Astrocyte (in vitro differentiated cells and primary cell): ENCODE measurements at regions not wholly inside any gene's neighbourhood (a gene's known extent, or its start where the extent isn't known, plus 50 kb on each side); places are given as distances from the start of the nearest gene placed in this dataset.

Source experiments
- DNase-seq: peaks from one replicate; pipeline ENCODE4 v3.0.0-alpha.2; 2010; ENCODE audit warnings: low read depth
- FAIRE-seq: peaks from 2 replicates; lab custom pipeline; 2011; peaks lifted over from hg19 to GRCh38; lab: Jason Lieb, UNC
- H2AFZ ChIP-seq: 2 replicates; pipeline ENCODE4 v1.6.0; 2012; ENCODE audit warnings: low read depth, low read length, inconsistent platforms
- H3K27ac ChIP-seq: 2 replicates; pipeline ENCODE4 v1.5.1; 2011; ENCODE audit warnings: low read depth, low read length, inconsistent platforms
- H3K27me3 ChIP-seq: 2 replicates; pipeline ENCODE4 v1.6.0; 2011; ENCODE audit warnings: low read length, inconsistent platforms; ENCODE audit not compliant: insufficient read depth
- H3K36me3 ChIP-seq: 2 replicates; pipeline ENCODE4 v1.5.1; 2011; ENCODE audit warnings: low read length, inconsistent platforms; ENCODE audit not compliant: insufficient read depth
- H3K4me1 ChIP-seq: 2 replicates; pipeline ENCODE4 v1.5.1; 2011; ENCODE audit warnings: low read length, inconsistent platforms; ENCODE audit not compliant: insufficient read depth
- H3K4me2 ChIP-seq: 2 replicates; pipeline ENCODE4 v1.6.0; 2012; ENCODE audit warnings: low read length, inconsistent platforms
- H3K4me3 ChIP-seq: 2 replicates; pipeline ENCODE4 v1.5.1; 2011; ENCODE audit warnings: low read depth, mild to moderate bottlenecking, low read length, inconsistent platforms; ENCODE audit not compliant: insufficient read depth
- H3K79me2 ChIP-seq: 2 replicates; pipeline ENCODE4 v1.6.0; 2012; ENCODE audit warnings: mild to moderate bottlenecking, low read length, inconsistent platforms; ENCODE audit not compliant: insufficient read depth
- H3K9ac ChIP-seq: 2 replicates; pipeline ENCODE4 v1.6.0; 2012; ENCODE audit warnings: mild to moderate bottlenecking, low read length, inconsistent platforms
- H3K9me3 ChIP-seq: 2 replicates; pipeline ENCODE4 v1.5.1; 2012; ENCODE audit warnings: low read depth, mild to moderate bottlenecking, low read length, inconsistent platforms; ENCODE audit not compliant: insufficient read depth
- H4K20me1 ChIP-seq: 2 replicates; pipeline ENCODE4 v1.6.0; 2012; ENCODE audit warnings: low read length, inconsistent platforms; ENCODE audit not compliant: insufficient read depth
- H3K27ac Mint-ChIP-seq: one replicate; pipeline ENCODE4 v1.8.0; 2021; ENCODE audit warnings: mild to moderate bottlenecking, mixed read lengths; ENCODE audit not compliant: unreplicated experiment
- H3K27me3 Mint-ChIP-seq: one replicate; pipeline ENCODE4 v1.8.0; 2021; ENCODE audit warnings: low read depth, mixed read lengths; ENCODE audit not compliant: unreplicated experiment
- H3K36me3 Mint-ChIP-seq: one replicate; pipeline ENCODE4 v1.8.0; 2021; ENCODE audit warnings: low read depth, mixed read lengths; ENCODE audit not compliant: unreplicated experiment
- H3K4me1 Mint-ChIP-seq: one replicate; pipeline ENCODE4 v1.8.0; 2021; ENCODE audit warnings: low read depth, mixed read lengths; ENCODE audit not compliant: unreplicated experiment
- H3K4me3 Mint-ChIP-seq: one replicate; pipeline ENCODE4 v1.8.0; 2021; ENCODE audit warnings: mild to moderate bottlenecking, moderate library complexity, mixed read lengths; ENCODE audit not compliant: unreplicated experiment
- H3K9me3 Mint-ChIP-seq: one replicate; pipeline ENCODE4 v1.8.0; 2021; ENCODE audit warnings: mild to moderate bottlenecking, mixed read lengths; ENCODE audit not compliant: unreplicated experiment
- EZH2 ChIP-seq: IDR thresholded peaks from 2 replicates; pipeline ENCODE4 v1.6.1; 2012; ENCODE audit warnings: mild to moderate bottlenecking, low read length, inconsistent platforms; ENCODE audit not compliant: insufficient read depth
- TF ChIP-seq, protein P1 (sequence below): IDR thresholded peaks from 2 replicates; pipeline ENCODE4 v1.5.1; 2011; ENCODE audit warnings: low read depth, mild to moderate bottlenecking, inconsistent platforms, low read length, moderate library complexity; ENCODE audit not compliant: insufficient read depth

DNA sequence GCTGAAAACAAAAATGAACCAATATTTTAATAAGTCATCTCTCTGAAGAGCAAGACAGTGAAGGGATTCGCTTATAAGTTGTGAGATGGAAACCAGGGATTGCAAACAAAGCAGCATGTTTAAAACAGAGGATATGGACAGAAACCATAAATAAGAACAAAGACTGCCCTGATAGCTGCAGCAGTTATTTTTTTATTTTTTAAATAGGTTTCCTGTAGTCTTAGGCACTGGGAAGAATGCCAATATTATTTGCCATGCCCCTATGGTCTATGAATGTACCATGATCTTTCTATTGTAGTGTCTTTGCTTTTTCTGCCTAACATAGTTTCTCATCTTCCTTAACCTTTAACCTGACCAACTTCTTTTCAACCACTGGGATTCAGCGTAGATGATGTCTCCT is 1334.0 kb upstream of the NRXN1 start:
- Histone ChIP-seq H4K20me1 (no peaks in the 10 kb centered on the region), H3K4me2 (no peak overlapping the region), H2AFZ (no peak overlapping the region), H3K9me3 (no peaks in the 10 kb centered on the region), H3K27ac (no peak overlapping the region), H3K27me3 (no peaks in the 10 kb centered on the region), H3K4me3 (no peak overlapping the region), H3K36me3 (no peaks in the 10 kb centered on the region), H3K79me2 (no peaks in the 10 kb centered on the region), H3K9ac (no peak overlapping the region), H3K4me1 (no peaks in the 10 kb centered on the region)
- Mint-ChIP-seq H3K27me3 (no peaks in the 10 kb centered on the region), H3K27ac (no peak overlapping the region), H3K4me1 (no peaks in the 10 kb centered on the region), H3K4me3 (no peak overlapping the region), H3K9me3 (peaks cover 5% of the 10 kb centered on the region), H3K36me3 (no peaks in the 10 kb centered on the region)
- FAIRE-seq (no peak), DNase-seq (no peak)
- TF ChIP-seq, protein P1, sequence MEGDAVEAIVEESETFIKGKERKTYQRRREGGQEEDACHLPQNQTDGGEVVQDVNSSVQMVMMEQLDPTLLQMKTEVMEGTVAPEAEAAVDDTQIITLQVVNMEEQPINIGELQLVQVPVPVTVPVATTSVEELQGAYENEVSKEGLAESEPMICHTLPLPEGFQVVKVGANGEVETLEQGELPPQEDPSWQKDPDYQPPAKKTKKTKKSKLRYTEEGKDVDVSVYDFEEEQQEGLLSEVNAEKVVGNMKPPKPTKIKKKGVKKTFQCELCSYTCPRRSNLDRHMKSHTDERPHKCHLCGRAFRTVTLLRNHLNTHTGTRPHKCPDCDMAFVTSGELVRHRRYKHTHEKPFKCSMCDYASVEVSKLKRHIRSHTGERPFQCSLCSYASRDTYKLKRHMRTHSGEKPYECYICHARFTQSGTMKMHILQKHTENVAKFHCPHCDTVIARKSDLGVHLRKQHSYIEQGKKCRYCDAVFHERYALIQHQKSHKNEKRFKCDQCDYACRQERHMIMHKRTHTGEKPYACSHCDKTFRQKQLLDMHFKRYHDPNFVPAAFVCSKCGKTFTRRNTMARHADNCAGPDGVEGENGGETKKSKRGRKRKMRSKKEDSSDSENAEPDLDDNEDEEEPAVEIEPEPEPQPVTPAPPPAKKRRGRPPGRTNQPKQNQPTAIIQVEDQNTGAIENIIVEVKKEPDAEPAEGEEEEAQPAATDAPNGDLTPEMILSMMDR = no peak
- no peak for TF ChIP-seq EZH2

DNA sequence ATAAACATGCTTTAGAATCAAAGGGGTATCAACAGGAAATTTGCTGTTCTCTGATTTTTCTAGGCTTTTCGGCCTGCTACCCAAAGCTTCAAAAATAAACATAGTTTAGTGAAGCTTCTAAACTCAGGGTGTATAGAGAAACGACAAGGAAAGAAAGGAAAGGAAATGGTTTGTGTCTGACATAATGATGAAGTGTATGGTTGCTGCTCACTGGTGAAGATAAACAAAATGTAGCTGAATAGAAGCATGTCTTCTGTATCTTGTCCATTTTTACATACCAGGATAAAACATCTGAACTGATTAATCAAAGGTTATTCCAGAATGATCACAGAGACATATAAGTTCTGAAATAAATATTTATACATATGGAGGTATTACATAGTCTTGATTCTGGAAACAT is 1324.6 kb upstream of the NRXN1 start:
- H3K9me3 ChIP-seq = no peaks in the 10 kb centered on the region
- peak; percentile 30 for DNase-seq
- no peaks in the 10 kb centered on the region for H3K27me3 Mint-ChIP-seq

DNA sequence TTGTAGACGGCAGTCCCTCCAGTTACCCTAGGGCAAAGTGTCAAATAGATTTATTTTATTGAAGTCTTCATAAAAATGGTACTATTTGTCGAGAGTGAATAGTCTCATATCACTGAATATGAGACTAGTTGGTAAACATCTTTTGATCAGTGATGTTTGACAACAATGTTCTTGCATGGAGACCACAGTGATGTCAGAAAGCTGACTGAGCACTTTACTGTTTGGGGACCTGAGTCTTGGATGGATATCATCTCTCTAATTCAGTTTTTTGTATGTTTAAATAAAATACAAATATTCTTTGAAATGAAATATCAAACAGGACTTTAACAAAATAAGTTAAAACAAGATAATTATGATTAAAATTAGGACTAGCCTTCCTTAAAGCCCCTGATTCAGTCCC is 1315.4 kb upstream of the NRXN1 start:
- Mint-ChIP-seq H3K27me3 (no peaks in the 10 kb centered on the region), H3K4me3 (no peak overlapping the region), H3K36me3 (no peaks in the 10 kb centered on the region), H3K4me1 (no peaks in the 10 kb centered on the region), H3K27ac (no peak overlapping the region), H3K9me3 (no peaks in the 10 kb centered on the region)
- DNase-seq (no peak), FAIRE-seq (no peak)
- no peak overlapping the region for H2AFZ ChIP-seq
- H3K27ac ChIP-seq = no peak overlapping the region
- no peaks in the 10 kb centered on the region for H3K79me2 ChIP-seq
- no peak overlapping the region for H3K4me3 ChIP-seq
- no peak overlapping the region for H3K9ac ChIP-seq
- H3K27me3 ChIP-seq = no peaks in the 10 kb centered on the region
- no peaks in the 10 kb centered on the region for H3K36me3 ChIP-seq
- H4K20me1 ChIP-seq = no peaks in the 10 kb centered on the region
- no peaks in the 10 kb centered on the region for H3K4me1 ChIP-seq
- no peak for TF ChIP-seq EZH2
- TF ChIP-seq, protein P1 = no peak
- no peaks in the 10 kb centered on the region for H3K9me3 ChIP-seq
- H3K4me2 ChIP-seq = no peak overlapping the region

More for the DNA sequence above, 1324.6 kb upstream of the NRXN1 start:
- H3K4me1 Mint-ChIP-seq = peaks cover 4% of the 10 kb centered on the region
- H3K4me3 Mint-ChIP-seq = no peak overlapping the region
- peak overlapping the region; percentile 3 for H2AFZ ChIP-seq
- H3K36me3 Mint-ChIP-seq = no peaks in the 10 kb centered on the region
- no peak for TF ChIP-seq EZH2
- TF ChIP-seq, protein P1 = no peak
- H3K27me3 ChIP-seq = no peaks in the 10 kb centered on the region
- no peak overlapping the region for H3K9ac ChIP-seq
- no peaks in the 10 kb centered on the region for H3K4me1 ChIP-seq
- H3K27ac Mint-ChIP-seq = peak overlapping the region; percentile 0
- no peaks in the 10 kb centered on the region for H3K79me2 ChIP-seq
- no peak overlapping the region for H3K4me2 ChIP-seq
- no peak overlapping the region for H3K4me3 ChIP-seq
- H4K20me1 ChIP-seq = no peaks in the 10 kb centered on the region
- H3K36me3 ChIP-seq = no peaks in the 10 kb centered on the region
- FAIRE-seq = no peak
- H3K27ac ChIP-seq = no peak overlapping the region
- peaks cover 9% of the 10 kb centered on the region for H3K9me3 Mint-ChIP-seq
